MM.1S (cell line): ENCODE measurements at regions not wholly inside any gene's neighbourhood (a gene's known extent, or its start where the extent isn't known, plus 50 kb on each side); places are given as distances from the start of the nearest gene placed in this dataset.

Experiments
- DNase-seq: peaks from one replicate; pipeline ENCODE4 v3.0.0-alpha.2; 2015
- H2AFZ ChIP-seq: fragments of 300-600 bp; sonication (generic); 2 replicates; pipeline ENCODE4 v1.6.0; 2016; ENCODE audit warnings: antibody characterized with exemption, low read length
- H3F3A ChIP-seq: fragments of 300-600 bp; sonication (generic); 2 replicates; pipeline ENCODE4 v1.6.1; 2016; ENCODE audit warnings: mild to moderate bottlenecking, antibody characterized with exemption, low read length, moderate library complexity, mixed read lengths; ENCODE audit not compliant: insufficient read depth
- H3K27ac ChIP-seq: fragments of 300-600 bp; sonication (generic); 2 replicates; pipeline ENCODE4 v1.5.1; 2016; ENCODE audit warnings: mild to moderate bottlenecking, low read length
- H3K27me3 ChIP-seq: fragments of 300-600 bp; sonication (generic); replicated peaks from 2 replicates; pipeline ENCODE4 v1.6.0; 2016; ENCODE audit warnings: low read length; ENCODE audit not compliant: insufficient read depth
- H3K36me3 ChIP-seq: fragments of 300-600 bp; sonication (generic); replicated peaks from 2 replicates; pipeline ENCODE4 v1.6.1; 2016; ENCODE audit warnings: mild to moderate bottlenecking, low read length, mixed read lengths; ENCODE audit not compliant: insufficient read depth
- H3K4me1 ChIP-seq: fragments of 300-600 bp; sonication (generic); 2 replicates; pipeline ENCODE4 v1.6.1; 2016; ENCODE audit warnings: low read length, mixed read lengths
- H3K4me2 ChIP-seq: fragments of 300-600 bp; sonication (generic); 2 replicates; pipeline ENCODE4 v1.6.0; 2016; ENCODE audit warnings: low read depth, low read length
- H3K4me3 ChIP-seq: fragments of 300-600 bp; sonication (generic); 2 replicates; pipeline ENCODE4 v1.5.1; 2016; ENCODE audit warnings: low read length, mixed read lengths
- H3K79me2 ChIP-seq: fragments of 300-600 bp; sonication (generic); 2 replicates; pipeline ENCODE4 v1.6.1; 2016; ENCODE audit warnings: mixed run types, low read length, mixed read lengths
- H3K9ac ChIP-seq: fragments of 300-600 bp; sonication (generic); 2 replicates; pipeline ENCODE4 v1.6.1; 2016; ENCODE audit warnings: low read length, mixed read lengths
- H3K9me2 ChIP-seq: fragments of 300-600 bp; sonication (generic); replicated peaks from 2 replicates; pipeline ENCODE4 v1.6.1; 2016; ENCODE audit warnings: mild to moderate bottlenecking, low read length, mixed read lengths; ENCODE audit not compliant: insufficient read depth
- H3K9me3 ChIP-seq: fragments of 300-600 bp; sonication (generic); replicated peaks from 2 replicates; pipeline ENCODE4 v1.6.1; 2016; ENCODE audit warnings: mild to moderate bottlenecking, low read length, mixed read lengths; ENCODE audit not compliant: insufficient read depth
- H4K20me1 ChIP-seq: fragments of 300-600 bp; sonication (generic); 2 replicates; pipeline ENCODE4 v1.6.1; 2016; ENCODE audit warnings: mild to moderate bottlenecking, low read length, moderate library complexity, mixed read lengths; ENCODE audit not compliant: insufficient read depth
- EZH2 ChIP-seq: fragments of 300-600 bp; sonication (generic); optimal IDR thresholded peaks from 2 replicates; pipeline ENCODE3; 2017; ENCODE audit warnings: low read depth, mild to moderate bottlenecking, antibody characterized with exemption, low read length, mixed read lengths
- EZH2phosphoT487 ChIP-seq: fragments of 300-600 bp; sonication (generic); IDR thresholded peaks from 2 replicates; pipeline ENCODE4 v1.6.1; 2018; ENCODE audit warnings: antibody characterized with exemption, low read length
- TF ChIP-seq, protein P1 (sequence below): fragments of 300-600 bp; sonication (generic); IDR thresholded peaks from 2 replicates; pipeline ENCODE4 v1.5.1; 2016; ENCODE audit warnings: antibody characterized with exemption, low read length, mixed read lengths

- TF ChIP-seq EZH2: no peak
- TF ChIP-seq, protein P1, sequence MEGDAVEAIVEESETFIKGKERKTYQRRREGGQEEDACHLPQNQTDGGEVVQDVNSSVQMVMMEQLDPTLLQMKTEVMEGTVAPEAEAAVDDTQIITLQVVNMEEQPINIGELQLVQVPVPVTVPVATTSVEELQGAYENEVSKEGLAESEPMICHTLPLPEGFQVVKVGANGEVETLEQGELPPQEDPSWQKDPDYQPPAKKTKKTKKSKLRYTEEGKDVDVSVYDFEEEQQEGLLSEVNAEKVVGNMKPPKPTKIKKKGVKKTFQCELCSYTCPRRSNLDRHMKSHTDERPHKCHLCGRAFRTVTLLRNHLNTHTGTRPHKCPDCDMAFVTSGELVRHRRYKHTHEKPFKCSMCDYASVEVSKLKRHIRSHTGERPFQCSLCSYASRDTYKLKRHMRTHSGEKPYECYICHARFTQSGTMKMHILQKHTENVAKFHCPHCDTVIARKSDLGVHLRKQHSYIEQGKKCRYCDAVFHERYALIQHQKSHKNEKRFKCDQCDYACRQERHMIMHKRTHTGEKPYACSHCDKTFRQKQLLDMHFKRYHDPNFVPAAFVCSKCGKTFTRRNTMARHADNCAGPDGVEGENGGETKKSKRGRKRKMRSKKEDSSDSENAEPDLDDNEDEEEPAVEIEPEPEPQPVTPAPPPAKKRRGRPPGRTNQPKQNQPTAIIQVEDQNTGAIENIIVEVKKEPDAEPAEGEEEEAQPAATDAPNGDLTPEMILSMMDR: no peak
- no peak for TF ChIP-seq EZH2phosphoT487
- Histone ChIP-seq H4K20me1 (no peaks in the 10 kb centered on the region), H3K36me3 (no peaks in the 10 kb centered on the region), H3K9me3 (no peaks in the 10 kb centered on the region), H3K4me3 (no peak overlapping the region), H2AFZ (no peak overlapping the region), H3K4me1 (no peaks in the 10 kb centered on the region), H3K27ac (no peak overlapping the region), H3K4me2 (no peak overlapping the region), H3K79me2 (no peaks in the 10 kb centered on the region), H3K9me2 (no peaks in the 10 kb centered on the region), H3K9ac (no peak overlapping the region), H3K27me3 (no peaks in the 10 kb centered on the region), H3F3A (no peaks in the 10 kb centered on the region)
- DNase-seq: no peak
Measured at GRCh38 chr5:163889369-163889768, 383.9 kb downstream of the MAT2B start.

DNA sequence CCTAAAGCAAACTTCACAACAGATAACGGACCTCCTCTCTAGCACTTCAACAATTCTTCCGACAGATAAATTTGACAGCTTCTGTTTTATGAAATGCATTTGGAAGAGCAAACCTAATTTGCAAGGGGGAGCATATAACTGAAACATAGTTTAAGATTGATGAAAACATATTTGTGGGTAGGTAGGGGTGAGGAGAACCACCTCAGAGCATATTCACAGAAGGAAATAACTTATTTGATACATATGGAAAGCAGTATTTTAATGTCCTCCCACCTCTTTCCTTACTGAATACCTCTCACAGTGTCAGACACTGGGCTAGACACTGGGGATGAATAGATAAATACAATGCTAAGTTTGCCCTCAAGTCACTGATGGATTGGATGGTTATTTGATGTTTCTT lies 384.8 kb downstream of the MAT2B start:
- H3K9me3 ChIP-seq: no peaks in the 10 kb centered on the region
- no peaks in the 10 kb centered on the region for H3K4me1 ChIP-seq
- H3K27ac ChIP-seq: no peak overlapping the region
- TF ChIP-seq EZH2 (no peak), EZH2phosphoT487 (no peak)
- TF ChIP-seq, protein P1: no peak
- no peak overlapping the region for H3K4me2 ChIP-seq
- no peak overlapping the region for H3K4me3 ChIP-seq
- no peak for DNase-seq
- H4K20me1 ChIP-seq: no peaks in the 10 kb centered on the region
- no peak overlapping the region for H2AFZ ChIP-seq
- H3K9ac ChIP-seq: no peak overlapping the region
- H3F3A ChIP-seq: no peaks in the 10 kb centered on the region
- H3K36me3 ChIP-seq: no peaks in the 10 kb centered on the region
- no peaks in the 10 kb centered on the region for H3K79me2 ChIP-seq
- H3K9me2 ChIP-seq: no peaks in the 10 kb centered on the region
- H3K27me3 ChIP-seq: no peaks in the 10 kb centered on the region

GRCh38 chr5:163893281-163893680 lies 387.9 kb downstream of the MAT2B start:
- no peaks in the 10 kb centered on the region for H3K79me2 ChIP-seq
- H3K9ac ChIP-seq: no peak overlapping the region
- TF ChIP-seq, protein P1: no peak
- TF ChIP-seq EZH2 (no peak), EZH2phosphoT487 (no peak)

More at GRCh38 chr5:163893281-163893680, 387.9 kb downstream of the MAT2B start:
- H3K4me2 ChIP-seq: no peak overlapping the region
- no peaks in the 10 kb centered on the region for H3K36me3 ChIP-seq
- H3F3A ChIP-seq: no peaks in the 10 kb centered on the region
- no peaks in the 10 kb centered on the region for H3K4me1 ChIP-seq
- no peak overlapping the region for H3K4me3 ChIP-seq
- no peaks in the 10 kb centered on the region for H3K9me3 ChIP-seq
- no peak overlapping the region for H2AFZ ChIP-seq
- H3K27ac ChIP-seq: no peak overlapping the region
- no peaks in the 10 kb centered on the region for H3K9me2 ChIP-seq
- no peak for DNase-seq
- H4K20me1 ChIP-seq: no peaks in the 10 kb centered on the region
- H3K27me3 ChIP-seq: no peaks in the 10 kb centered on the region
